GM12878 (cell line): ENCODE measurements at regions not wholly inside any gene's neighbourhood (a gene's known extent, or its start where the extent isn't known, plus 50 kb on each side); places are given as distances from the start of the nearest gene placed in this dataset.

Source experiments
- ATAC-seq: fragments of 200-7000 bp; cut with Tn5 transposase; 3 replicates; pipeline ENCODE4 v1.9.1; 2020; ENCODE audit warnings: mild to moderate bottlenecking, moderate library complexity
- BruUV-seq: library from RNA; stranded (reverse); fragments of 400-500 nt; replicated peaks from 2 replicates; lab custom pipeline; 2021; lab: Mats Ljungman, UMichigan
- CTCF ChIA-PET: fragments of 300-600 bp; sonication (Branson Sonifier 250); formaldehyde crosslinking; extraction: SDS; loops from one replicate; lab custom pipeline; 2021; ENCODE audit warnings: inconsistent platforms; lab: Yijun Ruan, JAX
- POLR2A ChIA-PET: fragments of 350-600 bp; formaldehyde crosslinking; extraction: SDS; loops from one replicate; lab custom pipeline; 2021; ENCODE audit warnings: inconsistent platforms; lab: Charles Lee
- RAD21 ChIA-PET: fragments of 300-600 bp; sonication (Branson Sonifier 250); formaldehyde crosslinking; loops from one replicate; lab custom pipeline; 2023; ENCODE audit warnings: antibody characterized with exemption; ENCODE audit not compliant: unreplicated experiment; lab: Charles Lee
- SMC1A ChIA-PET: fragments of 300-600 bp; sonication (Branson Sonifier 250); formaldehyde crosslinking; loops from one replicate; lab custom pipeline; 2023; ENCODE audit not compliant: unreplicated experiment, uncharacterized antibody; lab: Charles Lee
- DNase-seq: peaks from one replicate; pipeline ENCODE4 v3.0.0-alpha.2; 2011; ENCODE audit warnings: low read depth, low spot score
- FAIRE-seq: peaks from 3 replicates; lab custom pipeline; 2011; peaks lifted over from hg19 to GRCh38; lab: Jason Lieb, UNC
- H2AFZ ChIP-seq: 2 replicates; pipeline ENCODE4 v1.6.0; 2011; ENCODE audit warnings: low read depth, low read length, control low read depth; ENCODE audit not compliant: control insufficient read depth
- H3K27ac ChIP-seq: 2 replicates; pipeline ENCODE4 v1.5.1; 2011; ENCODE audit warnings: control low read depth; ENCODE audit not compliant: control insufficient read depth, insufficient read depth
- H3K27me3 ChIP-seq, 2 experiments: replicated peaks in 1 of 2; 2 replicates each; pipeline versions ENCODE4 v1.6.0 to v1.6.1; 2011; ENCODE audit warnings: low read length in 1 of 2; ENCODE audit not compliant: control insufficient read depth in 2 of 2, insufficient read depth in 2 of 2
- H3K36me3 ChIP-seq, 2 experiments: 2 replicates each; pipeline ENCODE4 v1.5.1; 2011; ENCODE audit warnings: low read length in 1 of 2; ENCODE audit not compliant: control insufficient read depth in 2 of 2, insufficient read depth in 2 of 2
- H3K4me1 ChIP-seq: 2 replicates; pipeline ENCODE4 v1.6.1; 2011; ENCODE audit warnings: mild to moderate bottlenecking, low read length, moderate library complexity, mixed read lengths; ENCODE audit not compliant: control insufficient read depth, insufficient read depth
- H3K4me2 ChIP-seq: 2 replicates; pipeline ENCODE4 v1.6.0; 2011; ENCODE audit warnings: control low read depth; ENCODE audit not compliant: control insufficient read depth, insufficient read depth
- H3K4me3 ChIP-seq: fragments of 200-600 bp; sonication (generic); 2 replicates; pipeline ENCODE4 v1.5.1; 2016
- H3K79me2 ChIP-seq: 2 replicates; pipeline ENCODE4 v1.6.0; 2011; ENCODE audit warnings: low read length; ENCODE audit not compliant: control insufficient read depth, insufficient read depth
- H3K9ac ChIP-seq: 2 replicates; pipeline ENCODE4 v1.8.0; 2011; ENCODE audit warnings: low read length, control low read depth, mixed read lengths; ENCODE audit not compliant: control insufficient read depth, insufficient read depth
- H3K9me3 ChIP-seq: replicated peaks from 3 replicates; pipeline ENCODE4 v1.5.1; 2011; ENCODE audit warnings: mild to moderate bottlenecking, low read length; ENCODE audit not compliant: control insufficient read depth, insufficient read depth
- H4K20me1 ChIP-seq: 2 replicates; pipeline ENCODE4 v1.6.0; 2011; ENCODE audit not compliant: control insufficient read depth, insufficient read depth
- ASH2L ChIP-seq: fragments of 300-600, 200-600 bp; sonication (generic); IDR thresholded peaks from 2 replicates; pipeline ENCODE4 v1.6.1; 2017; ENCODE audit warnings: low read depth, mild to moderate bottlenecking, borderline replicate concordance
- BACH1 ChIP-seq: fragments of 450-650 bp; IDR thresholded peaks from 2 replicates; pipeline ENCODE4 v1.6.1; 2017; ENCODE audit warnings: mild to moderate bottlenecking, borderline replicate concordance
- BCLAF1 ChIP-seq: fragments of 450-650 bp; IDR thresholded peaks from 2 replicates; pipeline ENCODE4 v1.6.1; 2017; ENCODE audit warnings: antibody characterized with exemption, mild to moderate bottlenecking, moderate library complexity
- BRCA1 ChIP-seq: IDR thresholded peaks from 2 replicates; pipeline ENCODE4 v1.6.1; 2011; ENCODE audit warnings: low read depth, low read length, improper control_type of control experiment
- NFYB ChIP-seq: IDR thresholded peaks from 2 replicates; pipeline ENCODE4 v1.6.1; 2011; ENCODE audit warnings: low read depth, mild to moderate bottlenecking, low read length, improper control_type of control experiment, moderate library complexity; ENCODE audit not compliant: insufficient read depth
- NKRF ChIP-seq: fragments of 450-650 bp; conservative IDR thresholded peaks from 2 replicates; pipeline ENCODE4 v1.6.1; 2017; ENCODE audit warnings: mild to moderate bottlenecking, moderate library complexity
- NR2F1 ChIP-seq: fragments of 450-650 bp; conservative IDR thresholded peaks from 2 replicates; pipeline ENCODE4 v1.6.1; 2017; ENCODE audit warnings: mild to moderate bottlenecking
- SRF ChIP-seq, 2 experiments: IDR thresholded peaks; 2 replicates each; pipeline ENCODE4 v1.6.1; 2011; ENCODE audit warnings: low read depth in 2 of 2, low read length in 2 of 2, mild to moderate bottlenecking in 1 of 2, moderate library complexity in 1 of 2
- TCF7 ChIP-seq: IDR thresholded peaks from 2 replicates; pipeline ENCODE4 v1.6.1; 2014; ENCODE audit warnings: antibody characterized with exemption, borderline replicate concordance
- YBX1 ChIP-seq: fragments of 450-650 bp; IDR thresholded peaks from 2 replicates; pipeline ENCODE4 v1.6.1; 2016; ENCODE audit warnings: antibody characterized with exemption
- ZNF24 ChIP-seq: fragments of 450-650 bp; IDR thresholded peaks from 2 replicates; pipeline ENCODE4 v1.6.1; 2017; ENCODE audit warnings: antibody characterized with exemption, mild to moderate bottlenecking
- WGBS: methylation state at CpG from one replicate; pipeline ENCODE4 v1.1.6; 2016; ENCODE audit warnings: low lambda C conversion rate; ENCODE audit not compliant: insufficient replicate concordance, insufficient coverage; ENCODE audit errors: missing lambda C conversion rate; 5-methylcytosine and 5-hydroxymethylcytosine counted together
- in situ Hi-C: fragments of 300-500 bp; cut with MboI; formaldehyde crosslinking; loops from 9 replicates; pipeline ENCODE4 v1.14.3; 2018; ENCODE audit warnings: mixed read lengths
- intact Hi-C: fragments of 100-400 bp; cut with micrococcal nuclease; formaldehyde crosslinking; loops from one replicate; pipeline ENCODE4 v1.14.2; 2022; ENCODE audit not compliant: unreplicated experiment
- TF ChIP-seq, protein P1 (sequence below): IDR thresholded peaks from 2 replicates; pipeline ENCODE4 v1.6.1; 2012; ENCODE audit warnings: low read depth, low read length, improper control_type of control experiment

DNA sequence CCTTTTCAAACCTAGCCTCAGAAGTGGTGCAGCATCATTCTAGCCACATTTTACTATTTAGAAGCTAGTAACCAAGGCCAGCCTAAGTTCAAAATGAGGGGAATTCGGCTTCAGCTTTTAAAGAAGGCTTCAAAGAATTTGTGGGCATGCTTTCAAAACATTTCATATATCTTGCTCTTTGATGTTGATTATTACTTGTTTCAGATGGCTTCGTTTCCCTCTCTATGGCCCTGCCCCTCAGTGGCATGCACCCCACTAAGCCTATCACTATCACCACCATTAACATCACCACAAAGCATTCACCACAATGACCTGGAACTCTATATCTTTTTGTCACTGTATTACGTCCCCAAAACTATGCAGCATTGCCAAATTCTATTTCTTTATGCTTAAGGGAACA is 51.2 kb upstream of the FAM47B start:
- no peaks in the 10 kb centered on the region for H3K27me3 ChIP-seq
- H2AFZ ChIP-seq: no peak overlapping the region
- ChIA-PET CTCF (interaction anchor here (1.2 kb wide), 1 partner anchor 152 kb away, joined by 3 read pairs; no protein-coding TSS in a partner anchor), SMC1A (interaction anchor here (0.8 kb wide), 1 partner anchor 311 kb away, joined by 3 read pairs; no protein-coding TSS in a partner anchor), RAD21 (no interaction called here), POLR2A (no interaction called here)
- in situ Hi-C loops: no loop called here
- no peaks in the 10 kb centered on the region for H3K79me2 ChIP-seq
- H3K36me3 ChIP-seq: no peaks in the 10 kb centered on the region
- no TSS peak for BruUV-seq
- ATAC-seq (no peak), DNase-seq (no peak), FAIRE-seq (no peak)
- H3K9ac ChIP-seq: no peak overlapping the region
- H3K27ac ChIP-seq: no peak overlapping the region
- intact Hi-C loops: loop anchor here (10.0 kb wide), 1 partner anchor 1973 kb away; no protein-coding TSS in a partner anchor
- TF ChIP-seq ASH2L (no peak), SRF (IDR thresholded peaks at IDR 0.05; ENCODE audit: low read depth in 2 of 2, low read length in 2 of 2) (no peak), NR2F1 (no peak), TCF7 (no peak), YBX1 (no peak), BACH1 (no peak), BCLAF1 (no peak), NFYB (no peak), NKRF (no peak), BRCA1 (no peak), ZNF24 (no peak)
- TF ChIP-seq, protein P1, sequence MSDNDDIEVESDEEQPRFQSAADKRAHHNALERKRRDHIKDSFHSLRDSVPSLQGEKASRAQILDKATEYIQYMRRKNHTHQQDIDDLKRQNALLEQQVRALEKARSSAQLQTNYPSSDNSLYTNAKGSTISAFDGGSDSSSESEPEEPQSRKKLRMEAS: no peak
- no peaks in the 10 kb centered on the region for H3K9me3 ChIP-seq
- H3K4me3 ChIP-seq: no peak overlapping the region
- H4K20me1 ChIP-seq: no peaks in the 10 kb centered on the region
- no peaks in the 10 kb centered on the region for H3K4me1 ChIP-seq
- 5% methylated on average over 3 of the region's 3 CpGs for WGBS
- no peak overlapping the region for H3K4me2 ChIP-seq
